Upper lobe of left lung (tissue), 4 donors: ENCODE measurements at regions not wholly inside any gene's neighbourhood (a gene's known extent, or its start where the extent isn't known, plus 50 kb on each side); places are given as distances from the start of the nearest gene placed in this dataset.

ENCODE experiments used
- CTCF ChIP-seq, 6 experiments: fragments of 450-650 bp in 4 of 6; fragments of 200-600 bp in 2 of 6; sonication (generic) in 2 of 6; IDR thresholded peaks; one replicate each; pipeline ENCODE4 v1.5.1; 2016 to 2019; ENCODE audit warnings: antibody characterized with exemption in 6 of 6
- EP300 ChIP-seq, 4 donors: sonication (generic); formaldehyde crosslinking; IDR thresholded peaks; one replicate each; pipeline ENCODE4 v1.5.1; 2017; ENCODE audit warnings: antibody characterized with exemption in 4 of 4, control low read depth in 2 of 4

GRCh38 chr11:130725421-130726233 is 190.7 kb downstream of the SNX19 start:
- no peak for TF ChIP-seq CTCF (IDR thresholded peaks at IDR 0.05)
- no peak for TF ChIP-seq EP300 (IDR thresholded peaks at IDR 0.05)
